ENCODE measurements at regions not wholly inside any gene's neighbourhood (a gene's known extent, or its start where the extent isn't known, plus 50 kb on each side); places are given as distances from the start of the nearest gene placed in this dataset.

DNA sequence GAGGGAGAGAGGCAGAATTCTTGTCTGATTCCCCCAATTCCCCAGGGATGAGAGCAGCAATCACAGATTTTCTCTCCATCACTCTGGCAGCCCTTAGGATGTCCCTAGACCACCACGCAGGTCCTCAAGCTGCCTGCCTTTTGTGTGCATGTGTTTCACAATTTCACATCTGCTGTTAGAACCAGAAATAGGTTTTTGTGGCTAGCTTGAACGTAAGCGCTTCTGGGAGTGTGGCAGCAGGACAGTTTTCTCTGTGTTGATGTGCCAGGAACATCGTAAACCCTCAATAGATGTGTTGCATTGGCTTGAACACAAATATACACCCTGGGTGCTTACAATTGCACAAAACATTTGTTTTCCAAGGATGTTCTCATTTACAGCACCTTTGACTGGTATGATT lies 78.8 kb upstream of the TMTC4 start:
- TF ChIP-seq, protein P1, sequence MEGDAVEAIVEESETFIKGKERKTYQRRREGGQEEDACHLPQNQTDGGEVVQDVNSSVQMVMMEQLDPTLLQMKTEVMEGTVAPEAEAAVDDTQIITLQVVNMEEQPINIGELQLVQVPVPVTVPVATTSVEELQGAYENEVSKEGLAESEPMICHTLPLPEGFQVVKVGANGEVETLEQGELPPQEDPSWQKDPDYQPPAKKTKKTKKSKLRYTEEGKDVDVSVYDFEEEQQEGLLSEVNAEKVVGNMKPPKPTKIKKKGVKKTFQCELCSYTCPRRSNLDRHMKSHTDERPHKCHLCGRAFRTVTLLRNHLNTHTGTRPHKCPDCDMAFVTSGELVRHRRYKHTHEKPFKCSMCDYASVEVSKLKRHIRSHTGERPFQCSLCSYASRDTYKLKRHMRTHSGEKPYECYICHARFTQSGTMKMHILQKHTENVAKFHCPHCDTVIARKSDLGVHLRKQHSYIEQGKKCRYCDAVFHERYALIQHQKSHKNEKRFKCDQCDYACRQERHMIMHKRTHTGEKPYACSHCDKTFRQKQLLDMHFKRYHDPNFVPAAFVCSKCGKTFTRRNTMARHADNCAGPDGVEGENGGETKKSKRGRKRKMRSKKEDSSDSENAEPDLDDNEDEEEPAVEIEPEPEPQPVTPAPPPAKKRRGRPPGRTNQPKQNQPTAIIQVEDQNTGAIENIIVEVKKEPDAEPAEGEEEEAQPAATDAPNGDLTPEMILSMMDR (IDR thresholded peaks at IDR 0.05) = no peak
- no peak for TF ChIP-seq POLR2A (IDR thresholded peaks at IDR 0.05)
- TF ChIP-seq EP300 (IDR thresholded peaks at IDR 0.05) = no peak
